Peyer's patch (tissue), 4 donors: ENCODE measurements at regions not wholly inside any gene's neighbourhood (a gene's known extent, or its start where the extent isn't known, plus 50 kb on each side); places are given as distances from the start of the nearest gene placed in this dataset.

Source experiments
- DNase-seq, 3 donors: peaks; one replicate each; pipeline ENCODE4 v3.0.0-alpha.2; 2017 to 2019
- H3K27ac ChIP-seq, 4 donors: fragments of 200-600 bp; sonication (generic); one replicate each; pipeline ENCODE4 v1.5.1; 2016 to 2019
- H3K27me3 ChIP-seq, 2 donors: fragments of 200-600 bp; sonication (generic); one replicate each; pipeline ENCODE4 v1.5.1; 2019
- H3K36me3 ChIP-seq, 3 donors: fragments of 200-600 bp; sonication (generic); one replicate each; pipeline ENCODE4 v1.5.1; 2016 to 2019
- H3K4me1 ChIP-seq, 4 donors: fragments of 200-600 bp; sonication (generic); one replicate each; pipeline ENCODE4 v1.5.1; 2016 to 2019
- H3K4me3 ChIP-seq, 4 donors: fragments of 200-600 bp; sonication (generic); 1 replicate in 3 of 4; 2 replicates in 1 of 4; pipeline ENCODE4 v1.5.1; 2016 to 2019; ENCODE audit warnings: mild to moderate bottlenecking in 1 of 4
- H3K9me3 ChIP-seq, 4 donors: fragments of 200-600 bp; sonication (generic); one replicate each; pipeline ENCODE4 v1.5.1; 2016 to 2019; ENCODE audit warnings: mild to moderate bottlenecking in 1 of 4
- POLR2A ChIP-seq, 2 donors: fragments of 450-650 bp; IDR thresholded peaks; one replicate each; pipeline ENCODE4 v1.5.1; 2017; ENCODE audit warnings: antibody characterized with exemption in 2 of 2, mild to moderate bottlenecking in 2 of 2, moderate library complexity in 2 of 2
- TF ChIP-seq, protein P1 (sequence below), 6 experiments: fragments of 450-650 bp in 4 of 6; fragments of 200-600 bp in 2 of 6; sonication (generic) in 1 of 6; IDR thresholded peaks; one replicate each; pipeline ENCODE4 v1.5.1; 2017 to 2019; ENCODE audit warnings: antibody characterized with exemption in 6 of 6, mild to moderate bottlenecking in 3 of 6, moderate library complexity in 1 of 6

DNA sequence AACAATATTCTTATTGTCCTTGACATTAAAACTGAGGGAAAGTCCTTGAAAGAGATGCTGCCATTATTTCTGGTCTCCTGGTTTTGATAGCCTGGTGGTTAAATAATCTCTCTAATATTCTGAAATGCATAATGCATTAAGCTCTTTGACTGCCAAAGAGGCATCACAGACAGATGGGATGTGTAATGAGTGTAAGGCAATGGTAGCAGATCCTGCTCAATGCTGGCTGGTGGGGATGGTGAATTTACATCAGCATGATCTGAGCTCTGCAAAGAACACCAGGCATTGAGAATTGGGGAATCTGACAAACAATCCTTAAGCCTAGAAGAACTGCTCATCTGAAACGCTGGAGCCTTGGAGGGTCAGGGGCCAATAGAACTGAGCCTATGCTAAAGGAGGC is 528.6 kb upstream of the LMCD1 start:
- Histone ChIP-seq H3K27ac (no peak overlapping the region), H3K27me3 (no peaks in the 10 kb centered on the region), H3K9me3 (no peaks in the 10 kb centered on the region), H3K36me3 (no peaks in the 10 kb centered on the region), H3K4me3 (no peak overlapping the region), H3K4me1 (no peaks in the 10 kb centered on the region)
- DNase-seq, result no peak
- TF ChIP-seq POLR2A (IDR thresholded peaks at IDR 0.05), result no peak
- TF ChIP-seq, protein P1, sequence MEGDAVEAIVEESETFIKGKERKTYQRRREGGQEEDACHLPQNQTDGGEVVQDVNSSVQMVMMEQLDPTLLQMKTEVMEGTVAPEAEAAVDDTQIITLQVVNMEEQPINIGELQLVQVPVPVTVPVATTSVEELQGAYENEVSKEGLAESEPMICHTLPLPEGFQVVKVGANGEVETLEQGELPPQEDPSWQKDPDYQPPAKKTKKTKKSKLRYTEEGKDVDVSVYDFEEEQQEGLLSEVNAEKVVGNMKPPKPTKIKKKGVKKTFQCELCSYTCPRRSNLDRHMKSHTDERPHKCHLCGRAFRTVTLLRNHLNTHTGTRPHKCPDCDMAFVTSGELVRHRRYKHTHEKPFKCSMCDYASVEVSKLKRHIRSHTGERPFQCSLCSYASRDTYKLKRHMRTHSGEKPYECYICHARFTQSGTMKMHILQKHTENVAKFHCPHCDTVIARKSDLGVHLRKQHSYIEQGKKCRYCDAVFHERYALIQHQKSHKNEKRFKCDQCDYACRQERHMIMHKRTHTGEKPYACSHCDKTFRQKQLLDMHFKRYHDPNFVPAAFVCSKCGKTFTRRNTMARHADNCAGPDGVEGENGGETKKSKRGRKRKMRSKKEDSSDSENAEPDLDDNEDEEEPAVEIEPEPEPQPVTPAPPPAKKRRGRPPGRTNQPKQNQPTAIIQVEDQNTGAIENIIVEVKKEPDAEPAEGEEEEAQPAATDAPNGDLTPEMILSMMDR (IDR thresholded peaks at IDR 0.05), result no peak

DNA sequence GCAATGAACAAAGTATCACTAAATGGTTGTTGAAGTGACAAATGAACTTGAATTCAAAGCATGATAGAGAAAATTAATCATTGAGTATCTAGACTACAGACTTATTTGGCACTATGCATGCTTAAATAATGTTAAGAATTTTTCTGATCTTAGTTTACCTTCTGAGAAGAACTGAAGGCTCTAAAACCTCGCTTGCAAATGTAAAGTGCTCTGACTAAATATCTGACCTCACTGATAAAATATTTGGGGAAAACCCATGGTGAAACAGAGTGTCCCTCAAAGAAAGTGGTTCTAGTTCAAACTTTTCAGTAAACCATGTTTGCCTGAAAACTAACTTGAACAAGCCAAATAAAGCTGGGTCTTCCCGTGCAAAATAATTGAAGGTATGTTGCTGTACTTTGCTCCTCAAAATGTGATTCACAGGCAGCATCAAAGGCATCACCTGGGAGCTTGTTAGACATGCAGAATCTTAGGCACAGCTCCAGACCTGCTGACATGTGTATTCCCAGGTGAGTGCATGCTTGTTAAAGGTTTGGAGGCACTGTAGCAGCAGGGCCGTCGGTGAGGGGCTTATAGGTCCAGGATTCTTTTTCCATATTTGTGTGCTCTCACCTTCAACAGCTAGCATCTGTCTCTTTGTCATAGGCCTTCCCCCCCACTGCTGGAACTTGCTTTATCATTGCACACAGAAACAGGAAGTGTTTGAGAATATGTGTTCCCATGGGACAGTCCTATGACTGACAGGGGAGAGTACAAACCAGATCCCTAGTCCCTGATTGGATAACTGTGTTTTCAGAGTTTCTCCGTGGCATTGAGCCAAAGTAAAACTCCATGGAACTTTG is 524.2 kb upstream of the LMCD1 start:
- Histone ChIP-seq H3K4me3 (no peak overlapping the region), H3K27ac (no peak overlapping the region), H3K4me1 (no peaks in the 10 kb centered on the region), H3K9me3 (no peaks in the 10 kb centered on the region), H3K36me3 (no peaks in the 10 kb centered on the region), H3K27me3 (no peaks in the 10 kb centered on the region)
- DNase-seq, result no peak
- TF ChIP-seq POLR2A (IDR thresholded peaks at IDR 0.05), result no peak
- TF ChIP-seq, protein P1 (IDR thresholded peaks at IDR 0.05), result no peak

DNA sequence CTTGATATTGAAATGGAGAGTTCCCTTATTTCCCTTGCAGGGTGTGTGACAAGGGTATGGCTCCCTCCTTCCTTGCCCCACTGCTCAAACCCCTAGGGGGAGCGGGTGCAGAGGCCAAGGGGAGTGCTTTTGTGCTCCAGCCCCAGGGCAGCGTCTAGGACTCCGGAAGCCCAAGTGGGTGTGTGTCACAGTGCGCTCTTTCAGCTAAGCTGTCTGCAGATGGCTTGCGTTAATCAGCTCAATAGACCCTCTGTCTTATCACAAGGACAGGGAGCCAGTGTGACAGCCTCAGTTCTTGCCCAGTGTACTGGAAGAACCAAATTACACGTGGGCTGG is 523.6 kb upstream of the LMCD1 start:
- no peak for TF ChIP-seq POLR2A (IDR thresholded peaks at IDR 0.05)
- TF ChIP-seq, protein P1 (IDR thresholded peaks at IDR 0.05), result no peak
- H3K4me1 ChIP-seq, result no peaks in the 10 kb centered on the region

DNA sequence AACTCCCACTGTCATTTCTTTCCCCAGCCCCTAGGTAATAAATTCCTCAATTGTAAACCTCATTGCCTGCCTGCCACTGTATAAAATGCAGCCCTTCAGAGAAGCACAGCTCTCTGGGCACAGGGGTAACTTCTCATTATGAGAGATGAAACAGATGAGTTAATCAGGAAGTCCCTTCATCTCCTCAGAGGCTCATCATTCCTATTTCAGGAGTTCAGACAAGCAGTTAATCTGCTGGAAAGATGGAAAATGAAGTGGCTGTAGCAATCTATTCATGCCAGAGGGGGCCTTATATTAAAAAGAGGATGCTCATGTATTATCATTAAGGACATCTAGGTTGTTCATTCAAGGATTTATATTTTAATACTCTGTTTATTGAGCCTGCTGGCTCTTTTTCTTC is 519.5 kb upstream of the LMCD1 start:
- no peak overlapping the region for H3K4me3 ChIP-seq
- no peaks in the 10 kb centered on the region for H3K9me3 ChIP-seq
- DNase-seq, result no peak
- TF ChIP-seq, protein P1 (IDR thresholded peaks at IDR 0.05), result no peak
- TF ChIP-seq POLR2A (IDR thresholded peaks at IDR 0.05), result no peak
- H3K27ac ChIP-seq, result no peak overlapping the region
- H3K27me3 ChIP-seq, result no peaks in the 10 kb centered on the region
- no peaks in the 10 kb centered on the region for H3K4me1 ChIP-seq
- no peaks in the 10 kb centered on the region for H3K36me3 ChIP-seq

More for the DNA sequence above, 523.6 kb upstream of the LMCD1 start:
- H3K27me3 ChIP-seq, result no peaks in the 10 kb centered on the region
- no peak for DNase-seq
- no peaks in the 10 kb centered on the region for H3K9me3 ChIP-seq
- no peaks in the 10 kb centered on the region for H3K36me3 ChIP-seq
- no peak overlapping the region for H3K4me3 ChIP-seq
- no peak overlapping the region for H3K27ac ChIP-seq

DNA sequence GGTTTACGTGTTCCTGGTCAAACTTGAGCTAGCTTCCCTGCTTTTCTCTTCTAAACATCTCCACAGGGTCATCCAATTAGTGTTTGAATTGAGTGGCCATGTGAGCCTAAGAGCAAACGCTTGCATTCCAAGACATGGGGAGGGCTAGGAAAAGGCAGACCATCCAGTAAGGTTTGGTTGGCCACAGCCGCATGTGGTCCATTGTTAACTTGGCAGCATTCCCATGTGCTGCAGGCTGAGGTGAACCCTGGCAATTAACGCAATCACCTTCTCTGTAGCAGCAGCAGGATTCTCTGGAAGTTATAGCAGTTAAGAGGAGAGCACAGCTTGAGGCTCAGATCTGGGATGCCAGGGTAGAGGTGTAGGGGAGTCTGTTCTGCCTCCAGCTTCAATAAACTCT is 502.2 kb upstream of the LMCD1 start:
- DNase-seq, result no peak
- Histone ChIP-seq H3K27ac (no peak overlapping the region), H3K9me3 (no peaks in the 10 kb centered on the region)

More for the DNA sequence above, 502.2 kb upstream of the LMCD1 start:
- H3K27me3 ChIP-seq, result no peaks in the 10 kb centered on the region
- H3K4me1 ChIP-seq, result no peaks in the 10 kb centered on the region
- TF ChIP-seq POLR2A (IDR thresholded peaks at IDR 0.05), result no peak
- TF ChIP-seq, protein P1 (IDR thresholded peaks at IDR 0.05), result no peak
- no peaks in the 10 kb centered on the region for H3K36me3 ChIP-seq
- no peak overlapping the region for H3K4me3 ChIP-seq
